HCT116 (cell line): ENCODE measurements at regions not wholly inside any gene's neighbourhood (a gene's known extent, or its start where the extent isn't known, plus 50 kb on each side); places are given as distances from the start of the nearest gene placed in this dataset.

Source experiments
- ATAC-seq: fragments of 200-7000 bp; cut with Tn5 transposase; 2 replicates; pipeline ENCODE4 v1.9.1; 2020; ENCODE audit warnings: mild to moderate bottlenecking, moderate library complexity
- BruUV-seq: library from RNA; stranded (reverse); fragments of 400-500 nt; replicated peaks from 2 replicates; lab custom pipeline; 2021; lab: Mats Ljungman, UMichigan
- CTCF ChIA-PET: fragments of 300-600 bp; sonication (Branson Sonifier 250); formaldehyde crosslinking; loops from one replicate; lab custom pipeline; 2021; ENCODE audit warnings: antibody characterized with exemption; lab: Charles Lee
- POLR2A ChIA-PET: fragments of 300-600, 350-600 bp; sonication (Branson Sonifier 250); formaldehyde crosslinking; loops from one replicate; lab custom pipeline; 2021; ENCODE audit warnings: antibody characterized with exemption; lab: Charles Lee
- RAD21 ChIA-PET, 2 experiments: fragments of 300-600 bp; sonication (Branson Sonifier 250); formaldehyde crosslinking; loops; one replicate each; lab custom pipeline; 2023; ENCODE audit warnings: low total read pairs in 2 of 2; ENCODE audit not compliant: uncharacterized antibody in 2 of 2, unreplicated experiment in 2 of 2, low non-redundant PET in 1 of 2; lab: Charles Lee
- DNase-seq: peaks from one replicate; pipeline ENCODE4 v3.0.0-alpha.2; 2010; ENCODE audit warnings: low read depth, low spot score
- H2AFZ ChIP-seq: fragments of 200-600 bp; shearing (Covaris generic), sonication (generic); 2 replicates; pipeline ENCODE4 v1.6.1; 2017; ENCODE audit warnings: low read depth, mixed run types, mixed read lengths, antibody characterized with exemption, low read length; ENCODE audit not compliant: poor library complexity, severe bottlenecking
- H3K27ac ChIP-seq: 2 replicates; pipeline ENCODE4 v1.5.1; 2012; ENCODE audit warnings: low read depth, low read length
- H3K27me3 ChIP-seq: fragments of 200-600 bp; sonication (generic); 2 replicates; pipeline ENCODE4 v1.6.1; 2016; ENCODE audit warnings: mixed run types, low read length, mixed read lengths; ENCODE audit not compliant: insufficient read depth
- H3K36me3 ChIP-seq, 2 experiments: fragments of 200-500 bp in 1 of 2; fragments of 200-600 bp in 1 of 2; sonication (Bioruptor generic) in 1 of 2; sonication (generic) in 1 of 2; 2 replicates each; pipeline versions ENCODE4 v1.5.1 to v1.6.1; 2014 to 2016; ENCODE audit warnings: low read length in 2 of 2, inconsistent platforms in 1 of 2, mixed read lengths in 1 of 2, mixed run types in 1 of 2; ENCODE audit not compliant: insufficient read depth in 2 of 2, control insufficient read depth in 1 of 2
- H3K4me1 ChIP-seq, 2 experiments: fragments of 200-600 bp in 1 of 2; sonication (generic) in 1 of 2; 2 replicates each; pipeline versions ENCODE4 v1.5.1 to v1.6.1; 2012 to 2017; ENCODE audit warnings: low read length in 2 of 2, inconsistent platforms in 1 of 2, mild to moderate bottlenecking in 1 of 2, mixed read lengths in 1 of 2, mixed run types in 1 of 2, moderate library complexity in 1 of 2; ENCODE audit not compliant: insufficient read depth in 2 of 2, control insufficient read depth in 1 of 2
- H3K4me2 ChIP-seq: fragments of 200-600 bp; sonication (generic); 2 replicates; pipeline ENCODE4 v1.6.1; 2017; ENCODE audit warnings: mixed run types, low read length, mixed read lengths
- H3K4me3 ChIP-seq, 2 experiments: fragments of 200-600 bp in 1 of 2; sonication (generic) in 1 of 2; replicated peaks in 1 of 2; 2 replicates each; pipeline ENCODE4 v1.5.1; 2011 to 2016; ENCODE audit warnings: low read length in 2 of 2, control low read depth in 1 of 2, low read depth in 1 of 2, mild to moderate bottlenecking in 1 of 2, mixed read lengths in 1 of 2, mixed run types in 1 of 2
- H3K79me2 ChIP-seq: fragments of 200-600 bp; sonication (generic); 2 replicates; pipeline ENCODE4 v1.6.1; 2017; ENCODE audit warnings: mild to moderate bottlenecking, mixed run types, low read length, moderate library complexity, mixed read lengths; ENCODE audit not compliant: insufficient read depth
- H3K9ac ChIP-seq: fragments of 200-600 bp; sonication (generic); 2 replicates; pipeline ENCODE4 v1.6.1; 2016; ENCODE audit warnings: low read length, mixed read lengths
- H3K9me2 ChIP-seq: fragments of 200-600 bp; sonication (generic), shearing (Covaris generic); 2 replicates; pipeline ENCODE4 v1.6.1; 2017; ENCODE audit warnings: mixed run types, mild to moderate bottlenecking, moderate library complexity; ENCODE audit not compliant: insufficient read depth
- H3K9me3 ChIP-seq, 2 experiments: fragments of 200-500 bp in 1 of 2; fragments of 200-600 bp in 1 of 2; sonication (Bioruptor generic) in 1 of 2; sonication (generic) in 1 of 2; 2 replicates each; pipeline ENCODE4 v1.6.1; 2014 to 2017; ENCODE audit warnings: low read length in 2 of 2, mixed read lengths in 2 of 2, inconsistent platforms in 1 of 2, low read depth in 1 of 2, mild to moderate bottlenecking in 1 of 2, mixed run types in 1 of 2, moderate library complexity in 1 of 2; ENCODE audit not compliant: control insufficient read depth in 1 of 2, insufficient read depth in 1 of 2
- H4K20me1 ChIP-seq: fragments of 200-600 bp; sonication (generic), shearing (Covaris generic); 2 replicates; pipeline ENCODE4 v1.6.1; 2017; ENCODE audit warnings: mixed run types, mild to moderate bottlenecking, moderate library complexity; ENCODE audit not compliant: insufficient read depth
- CBX3 ChIP-seq: IDR thresholded peaks from 2 replicates; pipeline ENCODE4 v1.6.1; 2012; ENCODE audit warnings: low read depth
- CEBPB ChIP-seq: IDR thresholded peaks from 2 replicates; pipeline ENCODE4 v1.6.1; 2012; ENCODE audit warnings: low read depth
- CTCF ChIP-seq, 3 experiments: fragments of 200-600 bp in 1 of 3; sonication (generic) in 1 of 3; IDR thresholded peaks in 2 of 3; conservative IDR thresholded peaks in 1 of 3; 2 replicates each; pipeline ENCODE4 v1.5.1; 2012 to 2017; ENCODE audit warnings: low read depth in 2 of 3, low read length in 2 of 3, antibody characterized with exemption in 1 of 3, borderline replicate concordance in 1 of 3, control low read depth in 1 of 3, mild to moderate bottlenecking in 1 of 3, mixed read lengths in 1 of 3, mixed run types in 1 of 3, moderate library complexity in 1 of 3; ENCODE audit not compliant: insufficient read depth in 1 of 3
- EGR1 ChIP-seq: IDR thresholded peaks from 2 replicates; pipeline ENCODE4 v1.6.1; 2012; ENCODE audit warnings: low read depth
- EZH2 ChIP-seq: fragments of 200-600 bp; sonication (generic); IDR thresholded peaks from 2 replicates; pipeline ENCODE4 v1.6.1; 2017; ENCODE audit warnings: antibody characterized with exemption, mixed run types
- FOSL1 ChIP-seq: IDR thresholded peaks from 2 replicates; pipeline ENCODE4 v1.6.1; 2012; ENCODE audit warnings: low read depth
- REST ChIP-seq: IDR thresholded peaks from 2 replicates; pipeline ENCODE4 v1.6.1; 2012; ENCODE audit warnings: low read depth
- SIN3A ChIP-seq: IDR thresholded peaks from 2 replicates; pipeline ENCODE4 v1.6.1; 2012; ENCODE audit warnings: low read depth
- SP1 ChIP-seq: IDR thresholded peaks from 2 replicates; pipeline ENCODE4 v1.6.1; 2012; ENCODE audit warnings: low read depth
- TCF7L2 ChIP-seq: IDR thresholded peaks from 2 replicates; pipeline ENCODE4 v1.7.0; 2011; ENCODE audit warnings: borderline replicate concordance, inconsistent platforms; ENCODE audit not compliant: insufficient read depth, insufficient read length; ENCODE audit errors: extremely low read depth
- ZBTB33 ChIP-seq: IDR thresholded peaks from 2 replicates; pipeline ENCODE4 v1.6.1; 2011; ENCODE audit warnings: mild to moderate bottlenecking, low read length, moderate library complexity; ENCODE audit not compliant: insufficient replicate concordance; ENCODE audit errors: extremely low read depth
- ZNF274 ChIP-seq: fragments of 200-500 bp; sonication (Bioruptor generic); IDR thresholded peaks from 2 replicates; pipeline ENCODE4 v1.6.1; 2014; ENCODE audit warnings: mild to moderate bottlenecking, low read depth, low read length, inconsistent platforms
- intact Hi-C: fragments of 100-400 bp; cut with micrococcal nuclease; formaldehyde crosslinking; loops from 2 replicates; pipeline ENCODE4 v1.10.0; 2022

GRCh38 chr1:83098791-83099190, 900.1 kb downstream of the TTLL7 start:
- no peaks in the 10 kb centered on the region for H3K79me2 ChIP-seq
- RAD21 ChIA-PET, result no interaction called here
- intact Hi-C loops, result no loop called here
- TF ChIP-seq FOSL1, result no peak
- TF ChIP-seq REST, result no peak
- no peak for TF ChIP-seq CBX3
- TF ChIP-seq ZBTB33, result no peak
- no peak for TF ChIP-seq CTCF (IDR thresholded peaks at IDR 0.05 in 2 of 3, conservative IDR thresholded peaks at IDR 0.05 in 1 of 3; ENCODE audit: borderline replicate concordance in 1 of 3, insufficient read depth in 1 of 3, low read depth in 2 of 3, low read length in 2 of 3)
- TF ChIP-seq EZH2, result no peak
- no peak for TF ChIP-seq SP1
- no peak for TF ChIP-seq CEBPB
- TF ChIP-seq SIN3A, result no peak
- TF ChIP-seq EGR1, result no peak
- TF ChIP-seq TCF7L2, result no peak
- TF ChIP-seq ZNF274, result no peak
- H3K27ac ChIP-seq, result no peak overlapping the region
- DNase-seq, result no peak
- CTCF ChIA-PET, result no interaction called here
- H4K20me1 ChIP-seq, result no peaks in the 10 kb centered on the region
- BruUV-seq, result no TSS peak
- H3K9me3 ChIP-seq, result no peaks in the 10 kb centered on the region
- no peak overlapping the region for H3K9ac ChIP-seq
- POLR2A ChIA-PET, result no interaction called here
- no peaks in the 10 kb centered on the region for H3K4me1 ChIP-seq
- H3K9me2 ChIP-seq, result no peaks in the 10 kb centered on the region
- no peak overlapping the region for H2AFZ ChIP-seq
- H3K27me3 ChIP-seq, result no peaks in the 10 kb centered on the region
- no peak for ATAC-seq
- no peak overlapping the region for H3K4me2 ChIP-seq
- H3K36me3 ChIP-seq, result no peaks in the 10 kb centered on the region
- H3K4me3 ChIP-seq, result no peak overlapping the region
